ENCODE measurements at regions not wholly inside any gene's neighbourhood (a gene's known extent, or its start where the extent isn't known, plus 50 kb on each side); places are given as distances from the start of the nearest gene placed in this dataset.

- TF ChIP-seq ISL1 (CRISPR knock-in tag; IDR thresholded peaks at IDR 0.05) (no peak), TOX (CRISPR knock-in tag; IDR thresholded peaks at IDR 0.05; ENCODE audit: borderline replicate concordance) (no peak), OSR1 (CRISPR knock-in tag; IDR thresholded peaks at IDR 0.05) (no peak), PATZ1 (CRISPR knock-in tag; IDR thresholded peaks at IDR 0.05; ENCODE audit: borderline replicate concordance) (no peak), SNAI2 (CRISPR knock-in tag; IDR thresholded peaks at IDR 0.05) (no peak), ARNTL (CRISPR knock-in tag; IDR thresholded peaks at IDR 0.05; ENCODE audit: borderline replicate concordance, low read depth) (no peak), ESRRG (CRISPR knock-in tag; IDR thresholded peaks at IDR 0.05) (no peak)
Measured at GRCh38 chr5:8843771-8844170, 702.1 kb downstream of the SEMA5A start.

Data from SK-N-SH treated with all-trans-retinoic acid at 6 μM for 48 hours (cell line).